Stimulated activated naive CD8-positive, alpha-beta T cell treated with anti-CD3 and anti-CD28 coated beads, Interleukin-15, Interleukin-2, amounts not matched to agents 100 U/mL and 50 U/mL, for 24 hours (primary cell): ENCODE measurements at regions not wholly inside any gene's neighbourhood (a gene's known extent, or its start where the extent isn't known, plus 50 kb on each side); places are given as distances from the start of the nearest gene placed in this dataset.

Source experiments
- ATAC-seq: fragments of 150-1000 bp; cut with Tn5 transposase; one replicate; pipeline ENCODE4 v1.10.0; 2021
- DNase-seq: peaks from one replicate; pipeline ENCODE4 v3.0.0; 2021

- ATAC-seq (no peak), DNase-seq (no peak)
Observed at GRCh38 chr6:2426561-2427340, 181.3 kb upstream of the GMDS start.

DNA sequence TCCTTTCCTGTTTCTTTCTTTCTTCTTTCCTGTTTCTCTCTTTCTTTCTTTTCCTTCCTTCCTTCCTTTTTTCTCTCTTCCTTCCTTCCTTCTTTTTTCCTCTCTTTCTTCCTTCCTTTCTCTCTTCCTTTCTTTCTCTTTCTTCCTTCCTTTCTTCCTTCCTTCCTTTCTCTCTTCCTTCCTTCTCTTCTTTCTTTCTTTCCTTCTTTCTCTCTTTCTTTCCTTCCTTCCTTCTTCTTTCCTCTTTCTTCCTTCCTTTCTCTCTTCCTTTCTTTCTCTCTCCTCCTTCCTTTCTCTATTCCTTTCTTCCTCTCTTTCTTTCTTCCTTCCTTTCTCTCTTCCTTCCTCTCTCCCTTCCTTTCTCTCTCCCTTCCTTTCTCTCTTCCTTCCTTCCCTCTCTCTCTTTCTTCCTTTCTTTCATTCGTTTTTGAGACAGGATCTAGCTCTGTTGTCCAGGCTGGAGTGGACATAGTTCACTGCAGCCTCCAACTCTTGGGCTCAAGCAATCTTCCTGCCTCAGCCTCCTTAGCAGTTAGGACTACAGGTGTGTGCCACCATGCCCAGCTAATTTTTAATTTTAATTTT, 170.8 kb upstream of the GMDS start:
- no peak for DNase-seq

GRCh38 chr6:2414885-2415547, 169.6 kb upstream of the GMDS start:
- ATAC-seq, result no peak

More for the DNA sequence above, 170.8 kb upstream of the GMDS start:
- no peak for ATAC-seq

DNA sequence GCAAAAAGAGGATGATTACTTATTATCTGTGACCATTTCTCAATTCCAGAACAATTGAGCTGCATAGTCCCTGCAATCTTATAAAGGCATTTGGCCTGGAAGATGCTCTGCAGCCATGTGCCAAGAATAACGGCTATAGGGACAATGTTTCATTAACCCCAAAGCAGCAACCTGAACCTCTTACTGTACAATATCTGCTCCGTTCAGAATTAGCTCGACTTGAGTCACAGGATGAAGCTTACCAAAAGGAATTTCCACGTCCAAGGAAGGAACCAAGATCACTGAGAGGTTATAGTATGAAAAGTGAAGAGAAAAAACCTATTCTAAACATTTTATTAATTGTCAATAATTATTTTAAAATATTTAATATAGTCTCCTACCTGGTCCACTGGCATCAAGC, 167.3 kb upstream of the GMDS start:
- DNase-seq (no peak), ATAC-seq (no peak)

More at GRCh38 chr6:2414885-2415547, 169.6 kb upstream of the GMDS start:
- DNase-seq, result no peak

GRCh38 chr6:2410656-2411380, 165.4 kb upstream of the GMDS start:
- no peak for DNase-seq
- no peak for ATAC-seq

- ATAC-seq (no peak), DNase-seq (no peak)
Observed at GRCh38 chr6:2407525-2407924, 162.1 kb upstream of the GMDS start.

- DNase-seq, result no peak
- ATAC-seq, result no peak
Observed at GRCh38 chr6:2404211-2404929, 159.0 kb upstream of the GMDS start.

GRCh38 chr6:2403546-2403945, 158.1 kb upstream of the GMDS start:
- no peak for DNase-seq
- no peak for ATAC-seq

GRCh38 chr6:2396846-2397630, 151.6 kb upstream of the GMDS start:
- DNase-seq, result no peak

GRCh38 chr6:2396042-2396657, 150.7 kb upstream of the GMDS start:
- no peak for DNase-seq
- no peak for ATAC-seq

More at GRCh38 chr6:2396846-2397630, 151.6 kb upstream of the GMDS start:
- ATAC-seq, result no peak

- DNase-seq (no peak), ATAC-seq (peak; percentile 6)
Observed at GRCh38 chr6:2388554-2389324, 143.3 kb upstream of the GMDS start.

DNA sequence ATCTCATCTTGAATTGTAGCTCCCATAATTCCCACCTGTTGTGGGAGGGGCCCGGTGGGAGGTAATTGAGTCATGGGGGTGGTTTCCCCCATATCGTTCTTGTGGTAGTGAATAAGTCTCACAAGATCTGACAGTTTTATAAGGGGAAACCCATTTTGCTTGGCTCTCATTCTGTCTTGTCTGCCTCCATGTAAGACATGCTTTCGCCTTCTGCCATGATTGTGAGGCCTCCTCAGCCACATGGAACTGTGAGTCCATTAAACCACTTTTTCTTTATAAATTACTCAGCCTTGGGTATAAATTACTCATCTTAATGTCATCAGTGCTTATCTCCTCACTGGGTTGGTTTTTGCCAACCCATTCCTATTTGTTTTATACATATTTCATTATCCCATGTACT, 142.0 kb upstream of the GMDS start:
- peak; percentile 75 for ATAC-seq
- DNase-seq, result peak; percentile 4

DNA sequence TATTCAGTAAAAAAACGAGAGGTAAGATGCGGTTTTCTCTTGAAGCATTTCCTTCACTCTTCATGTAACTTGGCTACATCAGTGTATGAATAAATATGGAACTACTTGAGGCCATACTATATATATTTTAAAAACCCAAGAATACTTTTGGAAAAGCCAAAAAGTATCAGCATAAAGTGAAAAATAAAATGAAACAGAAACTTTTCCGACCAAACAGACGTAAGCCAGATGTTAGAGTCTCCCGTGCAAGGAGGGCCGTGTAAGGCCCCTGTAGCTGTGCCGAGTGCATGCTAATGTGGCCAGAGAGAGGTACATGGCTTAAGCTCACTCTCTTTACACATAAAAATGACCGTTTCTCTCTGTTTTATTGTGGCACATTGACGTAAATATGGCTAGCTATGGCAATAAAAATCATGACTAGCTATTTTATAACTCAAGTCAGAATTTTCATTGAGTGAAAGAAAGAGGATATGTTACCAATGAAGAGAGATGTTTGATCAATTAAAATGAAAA, 140.1 kb upstream of the GMDS start:
- ATAC-seq, result no peak
- no peak for DNase-seq

GRCh38 chr6:2384528-2384927, 139.1 kb upstream of the GMDS start:
- no peak for ATAC-seq

DNA sequence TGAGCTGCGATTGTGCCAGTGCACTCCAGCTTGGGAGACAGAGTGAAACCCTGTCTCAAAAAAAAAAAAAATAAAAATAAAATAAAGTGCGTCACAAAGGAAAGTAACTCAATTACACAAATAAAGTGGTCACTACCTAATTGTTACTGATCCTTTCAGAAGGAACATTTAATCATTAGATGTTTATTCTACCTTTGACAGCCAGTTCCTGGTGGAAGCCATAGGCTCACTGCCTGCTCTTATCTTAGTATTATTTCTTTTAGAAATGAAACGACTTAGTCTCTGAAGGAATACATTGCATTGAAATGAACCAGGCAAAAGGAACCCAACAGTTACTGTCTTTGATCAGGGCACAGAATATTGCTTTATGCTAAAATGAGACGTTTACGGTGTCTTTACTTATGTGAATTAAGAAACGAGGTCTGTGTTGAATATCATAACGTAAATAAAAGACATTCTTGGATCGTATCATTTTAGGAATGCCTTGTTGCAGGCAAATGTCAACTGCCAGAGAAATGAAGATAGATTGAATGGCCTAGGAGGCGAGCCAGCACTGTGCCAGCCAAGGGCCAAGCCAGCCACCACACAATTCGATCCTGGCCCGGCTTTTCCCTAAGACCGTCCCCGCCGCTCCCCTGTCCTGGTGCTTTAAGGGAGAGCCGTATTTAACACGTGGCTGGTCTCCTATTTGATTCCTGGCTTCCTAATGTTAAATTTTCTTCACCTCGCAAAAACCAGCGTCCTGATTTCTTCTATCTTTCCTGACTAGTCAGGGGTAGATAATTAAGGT, 136.7 kb upstream of the GMDS start:
- DNase-seq (no peak), ATAC-seq (no peak)

More at GRCh38 chr6:2384528-2384927, 139.1 kb upstream of the GMDS start:
- DNase-seq, result no peak

GRCh38 chr6:2378891-2379652, 133.7 kb upstream of the GMDS start:
- DNase-seq (no peak), ATAC-seq (no peak)

- no peak for ATAC-seq
- no peak for DNase-seq
Observed at GRCh38 chr6:2378046-2378657, 132.7 kb upstream of the GMDS start.
